ENCODE measurements at regions not wholly inside any gene's neighbourhood (a gene's known extent, or its start where the extent isn't known, plus 50 kb on each side); places are given as distances from the start of the nearest gene placed in this dataset.

DNA sequence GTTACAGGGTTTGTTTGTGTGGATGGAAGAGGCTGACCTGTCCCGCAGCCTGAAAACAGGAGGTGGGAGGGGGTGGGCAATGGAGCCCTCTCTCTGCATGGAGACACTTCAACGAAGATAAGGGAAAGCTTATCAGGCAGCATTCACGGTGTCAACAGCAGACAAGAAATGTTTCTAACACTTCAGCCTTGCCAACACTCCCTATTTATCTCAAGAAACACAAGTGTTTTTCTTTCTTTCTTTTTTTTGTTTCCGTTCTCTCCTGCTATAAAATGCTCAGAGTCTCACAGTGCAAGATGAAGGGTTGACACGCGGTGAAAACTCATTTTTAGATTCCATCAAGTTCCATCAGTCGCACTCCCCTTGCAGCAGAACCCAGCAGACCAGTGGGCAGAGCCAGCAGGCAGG lies 594.4 kb downstream of the MATN1 start:
- CTCF ChIA-PET, result interaction anchor here (1.1 kb wide), 1 partner anchor 11 kb away, joined by 4 read pairs; no protein-coding TSS in a partner anchor
- POLR2A ChIA-PET, result no interaction called here
- no peak for DNase-seq (ENCODE audit: extremely low spot score)
- TF ChIP-seq, protein P1, sequence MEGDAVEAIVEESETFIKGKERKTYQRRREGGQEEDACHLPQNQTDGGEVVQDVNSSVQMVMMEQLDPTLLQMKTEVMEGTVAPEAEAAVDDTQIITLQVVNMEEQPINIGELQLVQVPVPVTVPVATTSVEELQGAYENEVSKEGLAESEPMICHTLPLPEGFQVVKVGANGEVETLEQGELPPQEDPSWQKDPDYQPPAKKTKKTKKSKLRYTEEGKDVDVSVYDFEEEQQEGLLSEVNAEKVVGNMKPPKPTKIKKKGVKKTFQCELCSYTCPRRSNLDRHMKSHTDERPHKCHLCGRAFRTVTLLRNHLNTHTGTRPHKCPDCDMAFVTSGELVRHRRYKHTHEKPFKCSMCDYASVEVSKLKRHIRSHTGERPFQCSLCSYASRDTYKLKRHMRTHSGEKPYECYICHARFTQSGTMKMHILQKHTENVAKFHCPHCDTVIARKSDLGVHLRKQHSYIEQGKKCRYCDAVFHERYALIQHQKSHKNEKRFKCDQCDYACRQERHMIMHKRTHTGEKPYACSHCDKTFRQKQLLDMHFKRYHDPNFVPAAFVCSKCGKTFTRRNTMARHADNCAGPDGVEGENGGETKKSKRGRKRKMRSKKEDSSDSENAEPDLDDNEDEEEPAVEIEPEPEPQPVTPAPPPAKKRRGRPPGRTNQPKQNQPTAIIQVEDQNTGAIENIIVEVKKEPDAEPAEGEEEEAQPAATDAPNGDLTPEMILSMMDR (IDR thresholded peaks at IDR 0.05; ENCODE audit: control extremely low read depth, extremely low read depth, low read depth, missing control alignments), result no peak

DNA sequence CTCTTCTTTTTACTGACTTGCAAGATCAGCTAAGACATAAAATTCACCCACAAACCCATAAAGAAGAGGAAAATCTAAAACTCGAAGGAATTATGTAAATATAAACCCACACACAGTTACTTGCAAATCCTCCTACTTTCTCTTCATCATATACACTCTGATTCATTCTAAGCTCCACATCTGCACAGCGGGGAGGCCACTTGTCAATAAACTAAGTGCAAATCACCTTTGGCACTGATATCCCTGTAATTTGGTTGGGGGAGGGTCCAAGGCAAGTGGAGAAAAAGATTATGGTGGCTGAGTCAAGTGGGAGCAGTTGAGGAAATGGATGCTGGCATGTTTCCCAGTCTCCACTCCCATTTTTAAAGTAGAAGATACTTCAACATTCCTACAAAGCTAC lies 596.5 kb downstream of the MATN1 start:
- POLR2A ChIA-PET, result no interaction called here
- TF ChIP-seq, protein P1 (IDR thresholded peaks at IDR 0.05; ENCODE audit: control extremely low read depth, extremely low read depth, low read depth, missing control alignments), result no peak
- DNase-seq (ENCODE audit: extremely low spot score), result no peak
- CTCF ChIA-PET, result interaction anchor here (0.9 kb wide), 1 partner anchor 22 kb away, joined by 3 read pairs; no protein-coding TSS in a partner anchor

DNA sequence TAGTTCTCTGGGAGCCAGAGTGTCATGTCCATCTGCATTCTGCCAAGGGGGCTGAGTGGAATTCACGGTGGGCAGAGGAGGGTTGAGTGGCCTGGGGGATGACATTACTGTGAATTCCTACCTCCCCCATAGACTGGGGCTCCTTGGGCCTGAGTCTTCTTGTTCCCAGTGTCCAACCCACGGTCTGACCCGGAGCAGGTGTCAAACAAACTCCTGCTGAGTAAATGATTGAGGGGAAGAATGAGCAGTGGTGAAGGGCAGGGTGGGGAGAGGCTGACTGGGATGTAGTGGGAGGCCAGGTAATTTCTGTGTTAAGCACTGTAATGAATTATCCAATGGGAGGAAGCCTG lies 597.6 kb downstream of the MATN1 start:
- no peak for DNase-seq (ENCODE audit: extremely low spot score)
- ChIA-PET CTCF (interaction anchor here (0.9 kb wide), 1 partner anchor 21 kb away, joined by 3 read pairs; no protein-coding TSS in a partner anchor), POLR2A (no interaction called here)
- TF ChIP-seq, protein P1 (IDR thresholded peaks at IDR 0.05; ENCODE audit: control extremely low read depth, extremely low read depth, low read depth, missing control alignments), result no peak

DNA sequence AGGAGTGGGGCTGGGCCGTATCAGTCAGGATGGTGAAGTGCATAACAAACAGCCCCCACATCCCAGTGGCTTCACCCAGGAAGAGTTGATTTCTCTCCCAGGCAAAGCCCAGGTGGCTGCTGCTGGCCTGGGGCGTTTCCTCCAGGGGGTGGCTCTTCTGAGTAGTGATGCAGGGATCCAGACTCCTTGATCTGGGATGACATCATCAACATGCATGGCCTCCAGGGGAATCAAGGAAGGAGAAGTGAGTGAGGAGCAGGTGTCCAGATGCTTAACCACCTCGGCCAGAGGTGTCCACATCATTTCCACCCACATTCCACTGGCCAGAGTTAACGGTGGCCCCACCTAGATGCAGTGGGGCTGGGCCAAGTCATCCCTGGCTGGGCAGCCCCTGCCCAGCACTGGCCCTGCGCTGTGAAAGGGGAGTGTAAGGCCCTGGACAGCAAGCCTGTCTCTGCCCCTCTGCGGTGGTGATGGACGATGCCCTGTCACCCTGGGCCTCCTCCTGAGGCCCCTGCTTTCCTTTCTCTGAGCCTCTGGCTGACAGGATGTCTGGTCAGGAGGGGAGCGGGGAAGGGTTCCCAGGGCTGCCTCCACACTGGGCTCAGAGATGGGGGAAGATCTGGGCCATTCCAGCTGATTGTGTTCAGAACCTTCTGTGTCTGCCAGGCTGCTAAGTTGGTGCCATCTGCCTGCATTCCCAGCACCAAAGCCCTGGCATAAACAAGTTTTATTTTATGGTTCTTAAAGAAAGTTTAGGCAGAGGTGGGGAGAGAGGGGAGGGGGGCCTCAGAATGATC lies 598.2 kb downstream of the MATN1 start:
- POLR2A ChIA-PET, result no interaction called here
- TF ChIP-seq, protein P1 (IDR thresholded peaks at IDR 0.05; ENCODE audit: control extremely low read depth, extremely low read depth, low read depth, missing control alignments), result no peak
- no peak for DNase-seq (ENCODE audit: extremely low spot score)
- CTCF ChIA-PET, result no interaction called here

DNA sequence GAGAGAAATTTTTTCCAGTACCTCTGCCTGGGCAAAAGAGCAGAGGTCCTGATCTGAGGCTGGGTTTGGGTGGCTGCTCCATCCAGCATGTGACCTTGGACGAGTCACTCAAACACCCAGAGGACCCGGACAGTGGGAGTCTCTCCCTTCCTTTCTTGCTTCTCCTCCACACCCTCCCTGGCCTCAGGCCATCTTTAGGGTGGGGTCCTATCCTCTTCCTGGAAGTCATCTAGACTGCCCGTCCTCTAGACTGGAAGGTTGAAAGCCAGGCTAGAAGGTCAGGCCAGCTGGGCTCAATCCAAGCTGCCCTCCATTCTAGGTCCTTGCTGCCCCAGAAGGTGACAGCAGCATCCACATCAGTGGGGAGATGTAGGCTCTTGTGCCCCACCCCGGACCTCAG lies 599.5 kb downstream of the MATN1 start:
- TF ChIP-seq, protein P1 (IDR thresholded peaks at IDR 0.05; ENCODE audit: control extremely low read depth, extremely low read depth, low read depth, missing control alignments), result no peak
- DNase-seq (ENCODE audit: extremely low spot score), result no peak
- CTCF ChIA-PET, result no interaction called here
- POLR2A ChIA-PET, result no interaction called here

DNA sequence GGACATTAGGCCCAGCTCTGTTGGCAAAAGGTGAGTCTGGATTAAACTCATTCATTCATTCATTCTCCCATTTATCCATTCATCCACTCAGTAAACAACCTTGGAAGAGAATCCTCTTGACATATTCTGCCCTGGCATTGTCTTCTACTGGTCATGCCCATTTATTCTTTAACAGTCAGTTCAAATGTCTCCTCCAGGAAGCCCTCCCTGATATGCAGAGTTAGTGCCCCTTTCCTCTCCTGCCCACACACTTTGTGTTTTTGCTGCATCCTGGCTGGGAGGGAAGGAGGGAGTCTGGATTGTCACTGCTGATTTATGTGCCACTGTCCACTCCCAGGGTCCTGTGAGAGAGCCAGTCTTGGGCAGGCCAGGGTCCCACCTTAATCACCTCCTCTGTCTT lies 600.3 kb downstream of the MATN1 start:
- TF ChIP-seq, protein P1 (IDR thresholded peaks at IDR 0.05; ENCODE audit: control extremely low read depth, extremely low read depth, low read depth, missing control alignments), result no peak
- no peak for DNase-seq (ENCODE audit: extremely low spot score)
- CTCF ChIA-PET, result no interaction called here
- POLR2A ChIA-PET, result no interaction called here

Measured in GM10248 (cell line).